Stimulated activated CD4-positive, alpha-beta T cell treated with anti-CD3 and anti-CD28 coated beads, Interleukin-1b, Interleukin-23, amount 100 ng/mL, for 48 hours (primary cell): ENCODE measurements at regions not wholly inside any gene's neighbourhood (a gene's known extent, or its start where the extent isn't known, plus 50 kb on each side); places are given as distances from the start of the nearest gene placed in this dataset.

Experiments
- DNase-seq: peaks from one replicate; pipeline ENCODE4 v3.0.0-alpha.2; 2020

GRCh38 chr1:22387919-22388580, 63.6 kb upstream of the ZBTB40 start:
- DNase-seq, result no peak

GRCh38 chr1:22388671-22389450, 62.8 kb upstream of the ZBTB40 start:
- no peak for DNase-seq

DNA sequence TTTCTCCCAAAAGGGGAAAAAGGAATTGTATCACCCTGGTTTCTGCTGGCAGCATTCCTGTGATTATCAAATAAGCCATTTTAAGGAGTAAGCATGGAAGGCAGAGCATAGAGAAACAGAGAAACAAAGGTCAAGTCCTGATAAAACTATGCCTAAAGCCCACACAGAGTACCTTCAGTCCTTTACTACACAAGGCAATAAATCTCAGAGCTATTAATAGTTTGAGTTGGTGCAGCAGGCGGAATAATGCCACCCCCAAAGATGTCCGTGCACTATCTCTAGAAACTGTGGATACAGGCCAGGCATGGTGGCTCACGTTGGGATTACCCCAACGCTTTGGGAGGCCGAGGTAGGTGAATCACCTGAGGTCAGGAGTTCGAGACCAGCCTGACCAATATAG, 58.1 kb upstream of the ZBTB40 start:
- DNase-seq, result no peak

GRCh38 chr1:22398656-22399420, 52.8 kb upstream of the ZBTB40 start:
- DNase-seq, result no peak

DNA sequence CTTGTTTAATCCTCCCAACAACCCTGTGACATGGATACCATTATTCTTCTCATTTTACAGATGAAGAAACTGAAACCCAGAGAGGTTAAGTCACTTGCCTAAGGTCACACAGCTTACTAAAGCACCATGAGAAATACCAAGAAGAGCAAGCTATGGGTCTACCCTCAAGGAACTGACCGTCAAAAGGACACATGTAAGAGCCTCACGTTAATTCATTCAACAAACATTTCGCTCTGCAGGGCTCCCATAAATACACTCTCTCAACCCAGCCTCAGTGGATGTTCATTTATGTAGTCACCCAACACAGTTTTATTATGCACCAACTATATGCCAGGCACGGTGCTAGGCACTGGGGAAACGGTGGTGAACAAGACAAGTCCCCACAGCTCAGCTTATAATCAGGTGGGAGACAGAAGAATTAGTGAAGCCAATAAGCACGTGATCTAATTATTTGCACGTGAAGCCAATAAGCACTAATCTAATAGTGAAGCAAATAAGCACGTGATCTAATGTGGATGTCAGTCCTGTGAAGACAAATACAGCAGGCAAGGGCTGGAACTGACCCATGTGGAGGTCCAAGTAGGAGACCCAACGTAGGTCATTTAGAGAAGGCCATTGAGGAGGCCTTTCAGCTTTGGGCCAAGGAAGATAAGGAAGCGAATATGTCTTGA, 52.1 kb upstream of the ZBTB40 start:
- DNase-seq, result no peak
